Prostate gland (tissue), 2 donors: ENCODE measurements at regions not wholly inside any gene's neighbourhood (a gene's known extent, or its start where the extent isn't known, plus 50 kb on each side); places are given as distances from the start of the nearest gene placed in this dataset.

ENCODE experiments used
- CTCF ChIP-seq, 4 experiments: fragments of 200-600 bp in 2 of 4; fragments of 450-650 bp in 2 of 4; sonication (generic) in 2 of 4; IDR thresholded peaks; 1 replicate in 3 of 4; 2 replicates in 1 of 4; pipeline ENCODE4 v1.5.1; 2016 to 2019; ENCODE audit warnings: antibody characterized with exemption in 4 of 4, mild to moderate bottlenecking in 2 of 4, moderate library complexity in 2 of 4
- POLR2A ChIP-seq: fragments of 450-650 bp; IDR thresholded peaks from one replicate; pipeline ENCODE4 v1.6.1; 2016; ENCODE audit warnings: antibody characterized with exemption, mild to moderate bottlenecking
- POLR2AphosphoS5 ChIP-seq: sonication (generic); formaldehyde crosslinking; IDR thresholded peaks from one replicate; pipeline ENCODE4 v1.6.1; 2017; ENCODE audit warnings: antibody characterized with exemption

DNA sequence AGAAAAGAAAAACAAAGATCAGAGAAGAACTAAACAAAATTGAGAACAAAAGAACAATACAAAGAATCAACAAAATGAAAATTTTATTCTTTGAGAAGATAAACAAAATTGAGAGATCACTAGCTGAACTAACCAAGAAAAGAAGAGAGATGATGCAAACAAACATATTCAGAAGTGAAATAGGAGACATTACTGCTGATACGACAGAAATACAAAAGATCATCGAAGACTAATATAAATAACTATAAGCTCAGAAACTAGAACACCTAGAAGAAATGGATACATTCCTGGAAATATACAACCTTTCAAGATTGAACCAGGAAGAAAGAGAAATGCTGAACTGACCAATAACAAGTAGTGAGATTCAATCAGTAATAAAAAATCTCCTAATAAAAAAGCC, 533.1 kb upstream of the PPP2R3A start:
- TF ChIP-seq CTCF (IDR thresholded peaks at IDR 0.05) = no peak
- no peak for TF ChIP-seq POLR2A
- no peak for TF ChIP-seq POLR2AphosphoS5
